NCI-H1417 (cell line): ENCODE measurements at regions not wholly inside any gene's neighbourhood (a gene's known extent, or its start where the extent isn't known, plus 50 kb on each side); places are given as distances from the start of the nearest gene placed in this dataset.
A peak's percentile ranks its signal among the peaks of the same experiment; 100 is the strongest.

Experiments
- DNase-seq, 3 experiments: peaks; one replicate each; lab custom pipeline; 2025; lab: John Stamatoyannopoulos, UW

DNA sequence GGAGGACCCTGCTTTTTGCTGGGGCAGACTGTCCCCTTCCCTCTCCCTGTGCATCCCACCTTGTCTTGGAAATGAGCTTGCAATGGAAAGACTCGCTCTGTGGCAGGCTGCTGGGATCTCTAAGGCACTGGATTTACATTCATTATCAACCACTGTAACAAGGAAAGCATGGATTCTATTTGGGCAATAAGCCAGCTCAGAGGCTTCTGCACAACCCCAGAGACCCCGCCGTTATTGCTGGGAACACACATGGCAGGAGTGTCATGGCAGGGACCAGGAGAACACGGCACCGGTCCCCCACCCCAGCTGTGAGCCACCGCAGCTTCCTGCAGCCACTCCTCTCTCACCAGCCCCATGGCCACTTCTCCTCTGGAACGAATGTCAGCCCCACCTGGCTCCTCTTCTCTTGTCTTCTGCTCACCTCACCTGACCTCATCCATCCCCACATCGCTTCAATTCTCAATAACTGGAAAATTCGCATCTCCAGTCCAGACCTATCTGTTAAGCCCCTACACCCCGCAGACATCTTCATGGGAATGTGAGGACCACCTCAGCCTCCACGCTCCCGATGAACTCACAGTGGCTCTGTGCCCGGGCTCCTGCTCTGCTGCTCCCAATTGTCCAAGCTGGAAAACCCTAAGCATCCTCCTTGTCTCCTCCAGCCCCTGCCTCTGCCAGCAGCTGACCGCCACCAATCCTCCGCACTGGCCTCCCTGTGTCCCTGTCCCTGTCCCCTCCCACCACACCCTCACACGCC is 181.5 kb downstream of the USP12 start:
- no peak for DNase-seq

DNA sequence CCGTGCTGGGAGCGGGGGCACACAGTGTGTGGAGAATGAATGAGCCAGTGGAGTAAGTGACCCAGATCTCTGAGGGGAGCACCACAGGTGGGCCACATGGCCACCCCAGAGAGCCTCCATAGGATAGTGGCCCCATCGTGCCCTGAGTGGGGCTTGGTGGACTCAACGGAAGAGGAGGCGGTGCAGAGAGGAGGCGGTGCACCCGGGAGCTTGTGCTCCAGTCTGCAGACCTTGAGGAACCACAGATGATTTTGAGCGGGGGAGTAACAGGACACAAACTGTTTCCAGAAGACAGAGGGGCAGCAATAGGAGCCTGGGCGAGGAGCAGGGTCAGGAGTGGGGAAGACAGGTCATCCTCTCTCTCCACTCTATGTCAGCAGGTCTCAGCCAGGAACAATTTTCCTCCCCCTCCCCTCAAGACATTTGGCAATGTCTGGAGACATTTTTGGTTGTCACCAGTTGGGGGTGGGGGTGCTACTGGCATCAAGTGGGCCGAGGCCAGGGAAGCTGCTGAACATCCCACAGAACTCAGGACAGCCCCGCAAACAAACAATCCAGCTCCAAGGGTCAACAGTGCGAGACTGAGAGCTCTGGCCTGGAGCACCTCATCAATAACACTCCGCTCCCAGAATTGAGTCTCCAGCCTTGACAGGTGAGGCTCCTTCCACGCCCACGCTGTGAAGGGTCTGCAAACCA is 182.2 kb downstream of the USP12 start:
- no peak for DNase-seq

DNA sequence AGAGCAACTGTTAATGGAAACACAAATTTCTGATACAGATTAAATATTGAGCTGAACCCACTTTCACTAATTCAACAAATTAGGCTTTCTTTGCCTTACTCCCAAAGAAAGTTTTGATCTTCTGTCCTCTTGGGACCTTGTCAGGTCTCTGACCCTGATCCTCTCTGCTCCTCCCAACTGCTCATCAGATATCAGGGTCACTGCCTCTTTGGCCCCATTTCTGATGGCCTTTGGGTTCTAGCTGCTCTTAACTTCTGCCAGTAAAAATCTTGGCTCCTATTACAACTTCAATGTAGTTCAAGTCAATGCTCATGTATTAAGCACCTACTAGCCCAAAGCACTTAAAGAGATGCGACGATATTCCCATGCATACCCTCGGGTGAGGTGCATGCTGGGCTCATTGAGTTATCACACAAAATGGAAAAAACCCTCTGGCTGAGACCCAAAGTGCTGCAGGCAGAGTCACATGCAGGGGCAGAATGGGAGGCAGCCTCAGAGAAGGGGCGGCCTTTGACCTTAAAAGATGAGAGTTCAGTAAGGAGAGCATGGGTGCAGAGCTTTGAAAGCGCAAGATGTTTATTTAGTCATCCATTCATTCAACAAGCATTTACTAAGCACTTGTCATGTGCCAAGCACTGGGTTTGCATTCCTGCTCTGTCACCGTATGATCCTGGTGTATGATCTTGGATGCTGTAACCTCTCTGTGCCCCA is 183.4 kb downstream of the USP12 start:
- no peak for DNase-seq

DNA sequence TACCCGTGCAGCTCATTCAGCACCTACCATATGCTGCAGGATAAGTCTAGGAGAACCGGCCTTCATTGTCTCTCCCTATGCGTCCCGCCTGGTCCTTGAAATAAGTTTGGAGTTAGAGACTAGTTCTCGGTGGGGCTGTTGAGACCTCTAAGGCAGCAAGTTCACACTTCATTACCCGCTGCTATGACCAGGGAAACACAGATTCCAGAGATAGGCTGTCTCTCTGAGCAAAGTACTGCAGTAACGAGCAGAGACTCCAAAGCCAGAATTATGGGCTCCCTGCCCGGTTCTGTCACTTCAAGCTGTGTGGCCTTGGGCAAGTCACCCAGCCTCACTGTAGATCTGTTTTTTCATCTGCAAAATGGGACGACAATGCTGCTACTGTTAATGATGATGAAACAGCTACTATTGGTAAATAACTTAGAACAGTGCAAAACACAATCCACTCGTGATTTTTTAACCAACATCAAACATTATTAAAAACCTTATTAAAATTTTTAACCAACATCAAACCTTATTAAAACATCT is 184.1 kb downstream of the USP12 start:
- no peak for DNase-seq

DNA sequence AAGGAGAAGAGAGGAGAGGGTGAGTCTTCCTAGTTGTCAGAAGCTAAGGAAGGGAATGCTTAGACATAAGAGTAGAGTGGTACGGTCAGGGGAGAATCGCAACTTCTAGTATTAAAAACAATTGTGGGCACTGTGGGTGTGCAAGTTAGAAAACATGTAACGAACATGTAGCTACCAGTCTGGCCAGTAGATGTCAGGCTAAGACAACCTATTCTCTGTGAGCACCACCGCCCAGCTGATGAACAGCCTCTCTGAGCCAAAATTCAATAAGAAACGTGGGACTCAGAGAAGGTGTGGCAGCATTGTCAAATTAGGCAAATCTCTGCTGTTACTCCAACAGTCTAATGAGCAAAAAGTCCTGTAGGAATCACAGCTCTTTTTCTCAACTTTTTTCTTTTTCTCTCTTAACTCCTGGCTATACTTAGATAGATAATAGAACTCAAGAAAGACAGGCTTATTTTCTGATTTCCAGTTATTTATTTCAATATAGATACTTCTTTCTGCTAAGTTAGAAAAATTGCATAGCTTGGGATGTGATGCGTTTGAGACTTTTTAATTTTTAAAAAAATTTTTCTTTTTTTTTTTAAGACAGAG is 186.2 kb downstream of the USP12 start:
- peak; percentile 41 to 85 (median 62) for DNase-seq

DNA sequence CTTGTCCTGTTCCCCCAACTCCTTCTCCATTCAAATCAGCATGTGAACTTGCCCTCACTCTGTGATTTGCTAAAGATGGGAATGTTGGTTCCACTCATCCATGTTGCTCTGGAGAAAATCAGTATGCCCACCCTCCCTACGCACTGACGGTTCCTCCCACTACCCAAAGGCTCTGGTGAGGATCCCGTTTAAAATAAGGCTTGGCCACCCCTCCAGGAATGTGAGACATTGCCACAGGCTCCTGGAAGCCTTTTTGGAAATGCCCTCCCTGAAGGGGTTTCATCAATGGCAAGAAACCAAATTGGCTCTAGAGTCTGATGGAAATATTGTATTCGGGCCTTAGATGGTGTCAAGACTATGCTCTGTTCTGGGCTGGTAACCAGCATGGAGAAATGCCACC is 187.3 kb downstream of the USP12 start:
- no peak for DNase-seq

DNA sequence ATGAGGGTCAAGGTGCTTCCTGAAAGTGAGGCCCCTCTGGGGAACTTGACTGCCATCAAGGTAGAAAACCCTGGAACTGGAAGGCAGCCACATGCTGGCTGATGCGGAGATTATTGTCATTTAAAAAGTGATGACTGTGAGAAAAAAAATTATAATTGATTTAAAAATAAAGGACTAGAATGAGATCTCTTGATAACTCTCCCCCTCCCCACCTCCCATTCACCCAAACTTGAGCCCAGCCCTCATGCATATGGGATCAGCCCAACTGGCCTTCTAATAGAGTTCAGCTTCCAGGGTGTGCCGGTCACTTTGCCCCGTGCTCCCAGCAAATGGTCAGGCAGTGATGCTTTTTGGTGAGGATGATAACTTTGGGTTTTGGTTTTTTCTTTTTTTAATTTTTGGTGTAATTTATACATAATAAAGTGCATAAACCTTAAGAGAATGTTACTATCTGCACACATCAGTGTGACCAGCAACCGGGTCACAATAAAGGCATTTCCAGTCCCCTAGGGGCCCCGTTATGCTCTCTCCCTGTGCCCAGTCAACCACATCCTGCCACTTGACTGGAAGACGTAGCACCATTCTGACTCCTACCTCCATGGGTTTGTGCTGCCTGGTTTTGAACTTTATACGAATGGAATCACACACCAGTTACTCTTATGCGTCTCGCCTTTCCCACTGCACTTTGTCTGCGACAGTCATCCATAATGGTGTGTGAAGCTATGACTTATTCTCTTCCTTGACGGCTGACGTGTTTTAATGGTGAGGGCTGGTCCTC is 187.9 kb downstream of the USP12 start:
- DNase-seq: no peak

DNA sequence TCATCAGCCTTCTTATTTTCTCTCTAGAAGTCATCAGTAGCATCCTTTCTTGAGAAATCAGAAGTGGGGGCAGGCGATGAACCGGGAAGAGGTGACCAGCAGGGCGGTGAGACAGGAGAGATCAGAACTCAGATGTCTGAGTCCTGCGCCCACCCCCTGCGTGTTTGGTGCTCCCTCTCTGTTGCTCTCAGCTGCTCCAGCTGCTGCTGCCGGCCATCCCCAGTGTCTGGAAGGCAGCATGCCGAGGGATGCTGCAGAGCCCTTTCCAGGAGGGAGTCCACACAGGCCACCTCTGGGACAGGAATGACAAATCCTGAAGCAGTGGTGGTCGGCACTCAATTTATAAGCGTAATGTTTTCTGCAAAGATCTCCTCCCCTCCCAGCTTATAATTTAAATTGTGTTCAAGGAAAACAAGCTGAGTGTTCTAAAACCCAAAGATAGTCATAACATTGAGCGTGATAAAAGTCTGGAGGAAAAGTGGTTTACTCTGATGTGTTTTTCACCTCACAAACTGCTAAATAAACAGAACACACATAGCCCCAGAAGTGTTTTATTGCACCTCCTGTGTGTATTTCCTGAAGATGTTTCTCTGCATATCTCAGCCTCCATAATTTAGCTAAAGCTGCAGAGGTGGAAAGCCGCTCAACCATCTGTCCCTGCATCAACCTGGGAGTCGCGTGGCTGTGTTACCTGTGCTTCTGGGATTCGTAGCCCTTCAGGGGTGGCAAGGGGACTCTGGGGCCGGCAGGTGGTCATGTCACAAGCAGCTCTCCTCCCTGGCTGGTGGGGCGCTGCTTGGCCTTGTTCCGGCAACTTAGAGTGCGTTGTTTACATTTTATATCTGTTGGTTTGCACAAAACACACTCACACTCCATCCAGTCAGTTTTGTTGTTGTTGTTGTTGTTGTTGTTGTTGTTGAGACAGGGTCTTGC is 191.2 kb downstream of the USP12 start:
- no peak for DNase-seq

DNA sequence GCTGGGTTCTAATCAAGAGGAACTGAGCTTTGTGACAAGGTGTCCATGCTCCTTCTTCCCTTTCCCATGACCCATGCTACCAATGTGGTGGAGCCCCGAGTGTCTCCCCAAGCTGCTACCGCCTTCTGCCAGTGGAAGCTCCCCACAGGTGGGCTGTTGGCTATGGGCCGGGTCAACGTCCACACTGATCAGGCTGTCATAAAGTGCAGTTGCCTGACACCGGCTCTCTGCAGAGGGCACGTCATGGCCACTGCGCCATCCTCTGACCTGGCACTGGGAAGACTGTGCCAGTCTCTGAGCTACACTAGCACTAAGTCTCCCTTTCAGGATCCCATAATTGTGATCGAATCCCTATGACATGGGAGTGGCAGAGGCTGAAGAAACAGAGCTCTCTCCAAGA is 192.3 kb downstream of the USP12 start:
- DNase-seq: no peak

DNA sequence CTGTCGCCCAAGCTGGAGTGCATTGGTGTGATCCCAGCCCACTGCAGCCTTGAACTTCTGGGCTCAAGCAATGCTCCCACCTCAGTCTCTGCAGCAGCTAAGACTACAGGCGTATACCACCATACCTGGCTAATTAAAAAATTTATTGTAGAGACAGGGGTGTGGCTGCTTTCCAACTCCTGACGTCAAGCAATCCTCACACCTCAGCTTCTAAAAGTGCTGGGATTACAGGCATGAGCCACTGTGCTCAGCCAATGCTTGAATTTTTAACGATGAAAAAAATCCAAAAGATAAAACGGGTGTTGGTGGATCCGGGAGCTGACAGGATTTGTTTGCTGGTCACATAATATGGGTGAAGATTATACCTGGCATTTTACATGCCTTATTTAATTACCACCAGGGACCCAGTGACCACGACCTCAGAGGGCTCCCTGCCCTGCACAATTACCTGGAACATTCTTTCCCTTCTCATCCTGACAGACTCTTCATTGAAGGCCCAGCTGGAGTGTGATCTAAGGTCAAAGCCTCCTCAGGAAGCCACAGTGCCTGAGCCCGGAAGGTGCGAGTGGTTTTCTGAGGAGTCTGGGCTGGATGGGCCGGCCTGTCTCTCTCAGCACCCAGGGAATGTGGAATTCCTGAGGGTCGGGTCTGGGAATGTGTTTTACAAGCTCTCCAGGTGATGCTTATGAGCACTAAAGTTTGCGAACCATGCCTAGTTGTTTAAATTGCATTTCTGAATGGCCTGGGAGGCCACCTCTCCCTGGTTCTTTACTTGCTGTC is 193.3 kb downstream of the USP12 start:
- no peak for DNase-seq

DNA sequence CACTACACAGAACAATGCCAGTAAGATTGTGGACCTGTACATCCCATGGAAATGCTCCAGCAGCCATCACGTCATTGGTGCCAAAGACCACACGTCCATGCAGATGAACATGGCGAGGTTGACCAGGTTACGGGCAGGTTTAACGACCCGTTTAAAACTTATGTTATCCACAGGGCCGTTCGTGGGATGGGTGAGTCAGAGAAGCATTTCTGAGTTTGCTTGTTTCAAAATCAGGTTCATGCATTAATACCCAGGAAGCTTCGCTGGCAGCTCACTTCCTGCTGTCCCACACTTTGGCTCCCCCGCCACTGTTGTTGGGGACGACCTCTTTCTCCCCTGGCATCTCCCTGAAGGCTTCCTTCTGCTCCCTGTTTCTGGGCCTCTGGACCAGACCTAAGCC is 194.1 kb downstream of the USP12 start:
- DNase-seq: no peak

DNA sequence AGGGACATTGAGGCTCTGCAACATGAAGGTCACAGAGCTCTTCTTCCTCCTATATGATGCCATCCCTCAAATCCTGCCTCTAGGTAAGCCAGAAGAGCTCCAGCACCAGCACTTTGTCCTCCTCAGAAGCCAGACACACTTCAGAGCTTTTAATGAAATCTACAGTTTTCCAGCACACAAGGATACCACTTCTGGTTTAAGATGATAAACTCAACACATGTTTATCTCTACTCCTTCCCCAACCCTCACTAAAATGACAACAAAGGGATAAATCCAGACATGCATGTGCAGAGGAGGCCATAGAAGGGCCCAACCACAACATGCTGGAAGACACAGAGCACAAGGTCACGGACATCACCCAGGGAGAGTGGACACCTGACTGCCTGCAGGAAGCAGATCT is 195.3 kb downstream of the USP12 start:
- no peak for DNase-seq

DNA sequence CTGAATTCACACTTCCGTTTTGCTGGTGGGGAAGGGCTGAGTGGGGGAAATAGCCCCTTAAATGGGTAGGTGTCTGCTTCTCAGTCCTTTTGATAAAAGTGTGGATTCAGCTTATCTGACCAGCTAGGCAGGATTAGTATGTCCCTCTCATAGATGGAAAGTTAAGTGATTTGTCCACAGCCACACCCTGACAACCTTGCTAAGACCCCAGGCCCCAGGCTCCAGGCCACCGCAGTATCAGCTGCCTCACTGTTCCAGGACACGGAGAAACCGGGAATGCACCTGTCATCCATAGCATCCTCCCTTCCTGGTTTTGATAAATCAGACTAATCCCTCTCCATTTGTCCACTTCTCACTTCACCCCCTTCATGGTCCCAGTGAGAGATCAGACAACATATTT is 197.7 kb downstream of the USP12 start:
- DNase-seq: no peak

DNA sequence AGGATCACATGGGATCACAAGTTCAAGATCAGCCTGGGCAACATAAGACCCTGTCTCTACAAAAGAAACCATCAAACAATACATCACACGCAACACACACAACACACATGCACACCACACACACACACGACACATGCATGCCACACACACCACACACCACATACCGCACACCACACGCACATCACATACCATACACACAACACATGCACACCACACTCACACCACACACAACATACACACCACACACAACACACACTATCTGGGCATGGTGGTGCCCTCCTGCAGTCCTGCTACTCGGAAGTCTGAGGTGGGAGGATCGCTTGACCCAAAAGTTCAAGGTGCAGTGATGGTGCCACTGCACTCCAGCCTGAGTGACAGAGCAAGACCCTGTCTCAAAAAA is 198.3 kb downstream of the USP12 start:
- DNase-seq: no peak

DNA sequence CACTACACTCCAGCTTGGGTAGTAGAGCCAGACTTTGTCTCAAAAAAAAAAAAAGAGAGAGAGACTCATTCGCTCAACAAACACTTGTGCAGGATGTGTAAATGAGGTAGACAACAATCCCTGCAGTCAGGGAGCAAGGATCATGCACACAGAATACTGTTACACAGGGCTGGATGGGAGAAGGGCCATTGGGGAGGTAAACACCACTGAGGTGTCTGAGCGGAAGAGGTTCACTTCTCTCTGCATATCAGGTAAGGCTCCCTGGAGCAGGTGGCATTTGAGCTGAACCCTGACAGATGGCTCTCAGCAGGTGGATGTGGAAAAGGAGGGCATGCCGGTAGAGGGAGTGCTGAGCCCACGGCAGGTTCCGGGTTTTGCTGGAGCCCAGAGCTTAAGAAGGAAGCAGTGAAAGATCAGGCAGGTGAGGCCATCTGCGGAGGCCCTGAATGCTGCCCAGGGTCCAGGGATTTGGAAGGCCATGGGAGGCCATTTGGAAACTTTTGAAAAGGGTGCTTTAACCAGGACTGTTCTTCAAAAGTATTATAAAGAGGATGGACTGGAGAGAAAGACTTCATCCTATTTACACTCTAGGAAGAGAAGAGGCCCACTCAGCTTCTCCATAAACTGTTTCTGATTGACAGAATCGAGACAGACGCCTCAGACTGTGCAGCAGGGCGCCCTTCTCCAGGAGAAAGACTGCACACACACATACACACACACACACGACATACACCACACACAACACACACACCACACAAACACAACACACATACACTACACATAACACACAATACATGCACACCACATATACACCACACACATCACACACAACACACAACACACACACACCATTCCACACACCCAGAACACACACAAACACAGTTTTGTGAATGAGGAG is 199.4 kb downstream of the USP12 start:
- peak; percentile 48 to 73 (median 50) for DNase-seq

DNA sequence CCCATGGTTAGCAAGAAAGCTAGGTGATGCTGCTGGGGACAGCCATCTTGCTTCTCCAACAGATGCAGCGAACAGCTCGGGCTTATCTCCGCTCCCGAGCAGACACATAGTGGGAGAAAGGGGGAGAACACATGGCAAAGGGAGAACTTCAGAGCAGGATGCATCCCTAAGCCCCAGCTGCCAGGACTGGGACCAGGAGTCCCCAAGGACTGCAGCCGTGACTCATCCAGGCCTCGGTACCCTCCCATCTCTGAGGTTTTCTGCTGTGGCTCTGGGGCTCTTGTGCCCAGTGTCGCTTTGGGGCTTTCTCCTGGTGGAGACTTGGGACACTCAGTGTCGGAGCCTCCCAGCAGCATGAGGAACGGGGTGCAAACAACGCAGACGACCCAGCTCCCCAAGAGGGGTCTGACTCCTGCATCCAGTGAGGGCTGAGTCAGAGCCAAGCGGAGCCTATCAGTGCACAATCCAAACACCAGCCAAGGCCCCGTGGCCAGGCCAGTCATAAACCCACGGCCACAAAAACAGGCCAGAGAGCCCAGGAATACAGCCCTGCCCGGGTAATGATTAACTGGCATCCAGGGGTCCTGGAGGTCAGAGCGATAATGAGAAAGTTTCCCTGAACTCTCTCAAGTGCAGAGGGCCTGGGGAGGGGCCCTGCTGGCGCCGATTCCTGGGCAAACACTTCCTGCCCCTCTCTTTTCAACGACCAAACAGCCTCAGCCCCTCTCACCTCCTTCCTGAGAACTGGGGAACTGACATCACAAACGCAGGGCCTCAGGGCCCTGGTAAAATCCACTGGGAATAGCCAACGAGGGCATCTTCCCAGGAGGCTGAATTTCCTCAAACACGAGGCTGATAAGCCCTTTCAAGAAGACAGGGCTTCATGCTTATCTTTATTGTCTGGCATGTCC is 202.9 kb downstream of the USP12 start:
- no peak for DNase-seq
